IMR-90 (cell line): ENCODE measurements at regions not wholly inside any gene's neighbourhood (a gene's known extent, or its start where the extent isn't known, plus 50 kb on each side); places are given as distances from the start of the nearest gene placed in this dataset.

Source experiments
- CEBPB ChIP-seq: IDR thresholded peaks from 2 replicates; pipeline ENCODE4 v1.6.1; 2012; ENCODE audit warnings: low read depth, low read length, improper control_type of control experiment
- MAZ ChIP-seq: IDR thresholded peaks from 2 replicates; pipeline ENCODE4 v1.6.1; 2012; ENCODE audit warnings: low read depth, mild to moderate bottlenecking, low read length, improper control_type of control experiment, moderate library complexity, borderline replicate concordance
- POLR2A ChIP-seq: IDR thresholded peaks from 2 replicates; pipeline ENCODE4 v1.6.1; 2012; ENCODE audit warnings: mild to moderate bottlenecking, low read depth, low read length
- TF ChIP-seq, protein P1 (sequence below): conservative IDR thresholded peaks from 2 replicates; pipeline ENCODE4 v1.5.1; 2012; ENCODE audit warnings: mild to moderate bottlenecking, low read depth, low read length, improper control_type of control experiment
- TF ChIP-seq, protein P2 (sequence below): fragments of 150-350 bp; IDR thresholded peaks from 2 replicates; pipeline ENCODE4 v1.6.1; 2016; ENCODE audit warnings: low read depth, mild to moderate bottlenecking, low read length, moderate library complexity, borderline replicate concordance

DNA sequence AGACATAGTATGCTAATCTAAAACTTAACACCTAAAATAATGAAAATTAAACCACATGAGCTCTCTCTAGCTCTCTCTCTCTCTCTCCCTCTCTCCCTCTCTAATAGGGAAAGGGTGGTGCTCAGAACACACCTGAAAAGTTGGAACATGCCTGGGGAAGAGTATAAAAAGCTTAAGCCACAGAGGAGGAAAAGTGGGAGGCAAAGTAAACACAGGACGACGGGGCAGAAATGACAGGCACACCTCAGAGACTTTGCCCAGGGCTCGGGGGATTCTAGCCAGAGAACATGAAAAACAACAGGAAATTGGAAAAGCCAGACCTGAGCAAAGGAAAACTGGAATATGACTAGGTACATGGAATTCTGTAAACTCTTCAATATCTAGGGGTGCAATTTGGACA, 666.1 kb downstream of the BCL11A start:
- TF ChIP-seq POLR2A (no peak), CEBPB (no peak), MAZ (no peak)
- TF ChIP-seq, protein P1, sequence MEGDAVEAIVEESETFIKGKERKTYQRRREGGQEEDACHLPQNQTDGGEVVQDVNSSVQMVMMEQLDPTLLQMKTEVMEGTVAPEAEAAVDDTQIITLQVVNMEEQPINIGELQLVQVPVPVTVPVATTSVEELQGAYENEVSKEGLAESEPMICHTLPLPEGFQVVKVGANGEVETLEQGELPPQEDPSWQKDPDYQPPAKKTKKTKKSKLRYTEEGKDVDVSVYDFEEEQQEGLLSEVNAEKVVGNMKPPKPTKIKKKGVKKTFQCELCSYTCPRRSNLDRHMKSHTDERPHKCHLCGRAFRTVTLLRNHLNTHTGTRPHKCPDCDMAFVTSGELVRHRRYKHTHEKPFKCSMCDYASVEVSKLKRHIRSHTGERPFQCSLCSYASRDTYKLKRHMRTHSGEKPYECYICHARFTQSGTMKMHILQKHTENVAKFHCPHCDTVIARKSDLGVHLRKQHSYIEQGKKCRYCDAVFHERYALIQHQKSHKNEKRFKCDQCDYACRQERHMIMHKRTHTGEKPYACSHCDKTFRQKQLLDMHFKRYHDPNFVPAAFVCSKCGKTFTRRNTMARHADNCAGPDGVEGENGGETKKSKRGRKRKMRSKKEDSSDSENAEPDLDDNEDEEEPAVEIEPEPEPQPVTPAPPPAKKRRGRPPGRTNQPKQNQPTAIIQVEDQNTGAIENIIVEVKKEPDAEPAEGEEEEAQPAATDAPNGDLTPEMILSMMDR: no peak
- TF ChIP-seq, protein P2, sequence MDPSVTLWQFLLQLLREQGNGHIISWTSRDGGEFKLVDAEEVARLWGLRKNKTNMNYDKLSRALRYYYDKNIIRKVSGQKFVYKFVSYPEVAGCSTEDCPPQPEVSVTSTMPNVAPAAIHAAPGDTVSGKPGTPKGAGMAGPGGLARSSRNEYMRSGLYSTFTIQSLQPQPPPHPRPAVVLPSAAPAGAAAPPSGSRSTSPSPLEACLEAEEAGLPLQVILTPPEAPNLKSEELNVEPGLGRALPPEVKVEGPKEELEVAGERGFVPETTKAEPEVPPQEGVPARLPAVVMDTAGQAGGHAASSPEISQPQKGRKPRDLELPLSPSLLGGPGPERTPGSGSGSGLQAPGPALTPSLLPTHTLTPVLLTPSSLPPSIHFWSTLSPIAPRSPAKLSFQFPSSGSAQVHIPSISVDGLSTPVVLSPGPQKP: no peak
